ENCODE measurements at regions not wholly inside any gene's neighbourhood (a gene's known extent, or its start where the extent isn't known, plus 50 kb on each side); places are given as distances from the start of the nearest gene placed in this dataset.

GRCh38 chr1:239547987-239548386, 161.6 kb downstream of the CHRM3 start:
- no peak for TF ChIP-seq CTCF (IDR thresholded peaks at IDR 0.05; ENCODE audit: control extremely low read depth, extremely low read depth)
- Histone ChIP-seq H3K9ac (ENCODE audit: insufficient read depth in 1 of 2, low read length in 2 of 2) (no peak overlapping the region), H3K27me3 (ENCODE audit: control insufficient read depth in 3 of 3, insufficient read depth in 3 of 3, low read length in 2 of 3) (no peaks in the 10 kb centered on the region), H3K4me1 (ENCODE audit: control insufficient read depth in 5 of 5, insufficient read depth in 5 of 5, low read length in 5 of 5) (no peaks in the 10 kb centered on the region), H3K9me3 (ENCODE audit: control insufficient read depth in 4 of 4, insufficient read depth in 3 of 4, low read length in 3 of 4) (peaks cover 0 to 2% (median 0%) of the 10 kb centered on the region in 4 donors), H3K36me3 (ENCODE audit: control insufficient read depth in 4 of 4, insufficient read depth in 4 of 4, low read length in 4 of 4) (no peaks in the 10 kb centered on the region), H3K27ac (ENCODE audit: low read depth in 1 of 2, low read length in 1 of 2) (no peak overlapping the region), H3K4me3 (no peak overlapping the region)
- DNase-seq (no peak), ATAC-seq (ENCODE audit: insufficient read depth, low FRiP score) (no peak)
- WGBS, 2 donors = 35 to 49% methylated on average over 2 of the region's 2 CpGs

GRCh38 chr1:239550178-239550577, 163.8 kb downstream of the CHRM3 start:
- H3K9me3 ChIP-seq (ENCODE audit: control insufficient read depth in 4 of 4, insufficient read depth in 3 of 4, low read length in 3 of 4) = peaks cover 0 to 2% (median 0%) of the 10 kb centered on the region in 4 donors
- H3K36me3 ChIP-seq (ENCODE audit: control insufficient read depth in 4 of 4, insufficient read depth in 4 of 4, low read length in 4 of 4) = no peaks in the 10 kb centered on the region
- ATAC-seq (ENCODE audit: insufficient read depth, low FRiP score) (no peak), DNase-seq (no peak)
- H3K27ac ChIP-seq (ENCODE audit: low read depth in 1 of 2, low read length in 1 of 2) = peak overlapping the region in 1 of 2 donors; percentile 22
- no peaks in the 10 kb centered on the region for H3K4me1 ChIP-seq (ENCODE audit: control insufficient read depth in 5 of 5, insufficient read depth in 5 of 5, low read length in 5 of 5)
- no peak overlapping the region for H3K9ac ChIP-seq (ENCODE audit: insufficient read depth in 1 of 2, low read length in 2 of 2)
- no peak overlapping the region for H3K4me3 ChIP-seq
- TF ChIP-seq CTCF (IDR thresholded peaks at IDR 0.05; ENCODE audit: control extremely low read depth, extremely low read depth) = no peak
- H3K27me3 ChIP-seq (ENCODE audit: control insufficient read depth in 3 of 3, insufficient read depth in 3 of 3, low read length in 2 of 3) = no peaks in the 10 kb centered on the region
- 94 to 97% methylated on average over 2 of the region's 2 CpGs for WGBS, 2 donors

GRCh38 chr1:239555350-239555749, 169.0 kb downstream of the CHRM3 start:
- Histone ChIP-seq H3K27me3 (ENCODE audit: control insufficient read depth in 3 of 3, insufficient read depth in 3 of 3, low read length in 2 of 3) (no peaks in the 10 kb centered on the region), H3K4me1 (ENCODE audit: control insufficient read depth in 5 of 5, insufficient read depth in 5 of 5, low read length in 5 of 5) (no peaks in the 10 kb centered on the region), H3K9ac (ENCODE audit: insufficient read depth in 1 of 2, low read length in 2 of 2) (no peak overlapping the region), H3K27ac (ENCODE audit: low read depth in 1 of 2, low read length in 1 of 2) (no peak overlapping the region), H3K36me3 (ENCODE audit: control insufficient read depth in 4 of 4, insufficient read depth in 4 of 4, low read length in 4 of 4) (no peaks in the 10 kb centered on the region), H3K4me3 (no peak overlapping the region), H3K9me3 (ENCODE audit: control insufficient read depth in 4 of 4, insufficient read depth in 3 of 4, low read length in 3 of 4) (no peaks in the 10 kb centered on the region)
- DNase-seq = no peak
- ATAC-seq (ENCODE audit: insufficient read depth, low FRiP score) = no peak
- no peak for TF ChIP-seq CTCF (IDR thresholded peaks at IDR 0.05; ENCODE audit: control extremely low read depth, extremely low read depth)
- 89% methylated on average over 4 of the region's 4 CpGs for WGBS, 2 donors

- H3K27me3 ChIP-seq (ENCODE audit: control insufficient read depth in 3 of 3, insufficient read depth in 3 of 3, low read length in 2 of 3) = peaks cover 0 to 3% (median 0%) of the 10 kb centered on the region in 3 donors
- no peaks in the 10 kb centered on the region for H3K36me3 ChIP-seq (ENCODE audit: control insufficient read depth in 4 of 4, insufficient read depth in 4 of 4, low read length in 4 of 4)
- no peak for DNase-seq
- TF ChIP-seq CTCF (IDR thresholded peaks at IDR 0.05; ENCODE audit: control extremely low read depth, extremely low read depth) = no peak
- H3K4me1 ChIP-seq (ENCODE audit: control insufficient read depth in 5 of 5, insufficient read depth in 5 of 5, low read length in 5 of 5) = peaks cover 0 to 2% (median 0%) of the 10 kb centered on the region in 5 donors
- no peak for ATAC-seq (ENCODE audit: insufficient read depth, low FRiP score)
- H3K4me3 ChIP-seq = no peak overlapping the region
- WGBS, 2 donors = 71 to 72% methylated on average over 2 of the region's 2 CpGs
- H3K9ac ChIP-seq (ENCODE audit: insufficient read depth in 1 of 2, low read length in 2 of 2) = no peak overlapping the region
- H3K27ac ChIP-seq (ENCODE audit: low read depth in 1 of 2, low read length in 1 of 2) = no peak overlapping the region
- H3K9me3 ChIP-seq (ENCODE audit: control insufficient read depth in 4 of 4, insufficient read depth in 3 of 4, low read length in 3 of 4) = no peaks in the 10 kb centered on the region
Observed at GRCh38 chr1:239558559-239558958, 172.2 kb downstream of the CHRM3 start.

Measured in lung (tissue), 11 donors.